ENCODE measurements at regions not wholly inside any gene's neighbourhood (a gene's known extent, or its start where the extent isn't known, plus 50 kb on each side); places are given as distances from the start of the nearest gene placed in this dataset.
"Not testable (repeated sequence)": the region's sequence is repeated elsewhere in the genome, so short reads cannot be mapped to it uniquely, and the experiment has no call there.

DNA sequence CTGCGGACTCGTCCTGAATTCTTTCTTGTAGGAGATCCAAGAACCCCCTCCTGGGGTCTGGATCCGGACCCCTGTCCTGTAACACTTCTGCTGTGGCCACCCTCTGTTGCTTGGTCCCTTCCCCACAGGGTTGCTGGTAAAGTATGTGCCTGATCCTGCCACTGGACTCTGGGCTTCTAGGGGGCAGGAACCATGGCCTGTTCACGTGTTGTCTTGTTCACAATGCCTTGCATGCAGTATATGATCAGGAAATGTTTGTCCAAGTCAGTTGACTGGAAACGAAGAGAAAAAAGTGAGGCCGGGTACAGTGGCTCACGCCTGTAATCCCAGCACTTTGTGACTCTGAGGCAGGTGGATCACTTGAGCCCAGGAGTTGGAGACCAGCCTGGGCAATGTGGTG lies 139.3 kb upstream of the ALDH1B1 start:
- no peak for DNase-seq

DNA sequence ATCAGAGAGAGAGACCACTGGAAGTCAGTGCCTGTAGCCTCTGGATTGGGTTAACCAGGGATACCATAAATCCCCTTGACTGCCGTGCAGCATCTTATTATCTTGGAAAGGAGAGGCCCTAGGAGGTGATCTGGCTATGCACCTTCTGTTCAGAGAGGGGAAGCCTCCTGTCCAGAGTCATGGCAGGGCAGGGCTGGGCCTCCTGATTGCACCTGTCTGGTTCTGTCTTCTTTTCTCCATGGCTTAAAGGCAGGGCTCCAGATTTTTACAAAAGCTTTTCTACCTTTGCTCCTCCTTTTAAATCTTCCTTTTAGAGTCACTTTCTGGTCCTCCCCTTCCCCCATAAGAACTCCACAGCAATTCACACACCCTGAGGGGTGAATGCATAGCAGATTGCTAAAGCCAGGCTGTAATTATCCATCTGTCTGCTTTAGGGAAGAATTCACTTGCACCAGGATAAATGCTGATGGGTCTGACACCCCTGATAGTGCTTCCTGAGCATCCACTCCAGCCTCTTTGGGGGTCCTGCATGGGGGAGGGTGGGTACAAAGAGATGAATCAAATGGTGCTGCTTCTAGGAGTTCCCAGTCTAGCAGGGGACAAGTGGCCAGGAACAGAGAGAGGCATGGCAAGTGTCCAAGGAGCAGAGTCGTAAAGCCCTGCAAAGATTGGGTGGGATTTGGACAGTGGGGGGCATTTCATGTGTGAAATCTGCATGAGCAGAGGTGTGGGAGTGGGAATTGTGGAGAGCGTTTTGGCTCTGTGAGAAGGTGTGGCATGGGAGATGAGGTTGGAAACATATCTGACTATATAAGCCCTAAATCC lies 141.3 kb upstream of the ALDH1B1 start:
- DNase-seq, result no peak

DNA sequence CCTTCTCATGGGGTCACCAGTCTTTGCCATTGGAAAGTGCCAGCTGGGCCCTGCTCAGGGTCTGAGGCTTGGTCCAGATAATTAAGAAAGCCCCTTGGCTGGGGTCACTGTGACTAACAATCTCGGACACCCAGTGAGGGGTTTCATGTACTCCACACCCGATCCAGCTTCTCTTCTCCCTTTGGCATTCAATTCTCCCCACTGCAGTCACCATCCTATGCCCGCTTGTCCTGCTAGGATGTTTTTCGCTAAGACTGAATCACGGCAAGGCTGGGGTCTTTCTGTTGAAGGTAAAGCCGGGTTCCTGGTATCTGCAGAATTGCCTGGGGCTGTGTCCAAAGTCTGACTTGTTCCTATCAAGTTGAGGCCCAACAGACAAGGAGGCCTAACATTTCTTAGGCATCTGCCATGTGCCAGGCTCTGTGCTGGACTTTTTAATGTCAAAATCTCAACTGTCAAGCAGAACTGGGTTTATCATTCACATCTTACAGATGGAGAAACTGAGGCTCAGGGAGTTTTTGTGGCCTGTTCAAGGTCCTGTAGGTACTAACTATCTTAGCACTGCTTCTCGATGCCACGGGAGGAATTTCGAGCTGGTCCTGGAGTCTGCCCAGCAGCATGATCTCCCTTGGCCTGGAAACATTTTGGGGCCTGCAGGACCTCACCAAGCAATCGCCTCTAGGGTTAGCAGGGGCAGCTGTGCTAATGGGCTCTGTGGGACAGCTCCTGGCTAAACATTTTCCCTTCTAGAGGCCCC lies 142.0 kb upstream of the ALDH1B1 start:
- no peak for DNase-seq

DNA sequence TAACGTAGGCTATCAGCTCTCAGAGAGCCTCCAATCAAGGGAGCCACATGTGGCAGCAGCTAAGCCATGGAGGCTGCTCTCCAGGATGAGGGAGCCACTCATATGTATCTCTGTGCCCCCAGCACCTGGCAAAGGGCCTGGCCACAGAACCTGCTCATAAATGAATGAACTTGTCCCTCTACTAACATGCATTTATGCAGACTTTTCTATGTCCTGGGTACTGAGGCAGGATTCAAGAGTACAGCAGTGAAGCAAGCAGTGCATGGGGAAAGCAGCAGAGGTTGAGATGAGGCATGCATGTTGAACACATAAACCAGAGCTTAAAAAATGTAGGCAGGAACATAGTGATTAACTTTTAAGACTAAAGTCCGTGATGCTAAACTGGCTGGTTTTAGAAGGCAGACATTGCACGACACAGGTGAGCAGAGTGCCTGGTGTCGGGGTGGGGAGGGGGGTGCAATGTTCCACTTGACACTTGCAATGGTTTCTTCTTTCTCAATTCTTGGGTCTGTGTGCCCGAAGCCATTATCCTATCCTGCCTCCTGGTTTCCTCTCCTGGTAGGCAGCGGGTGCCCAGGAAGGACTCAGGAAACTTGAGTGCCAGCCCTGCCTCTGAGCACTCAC lies 142.8 kb upstream of the ALDH1B1 start:
- no peak for DNase-seq

GRCh38 chr9:38249049-38249448 lies 143.5 kb upstream of the ALDH1B1 start:
- DNase-seq, result no peak

DNA sequence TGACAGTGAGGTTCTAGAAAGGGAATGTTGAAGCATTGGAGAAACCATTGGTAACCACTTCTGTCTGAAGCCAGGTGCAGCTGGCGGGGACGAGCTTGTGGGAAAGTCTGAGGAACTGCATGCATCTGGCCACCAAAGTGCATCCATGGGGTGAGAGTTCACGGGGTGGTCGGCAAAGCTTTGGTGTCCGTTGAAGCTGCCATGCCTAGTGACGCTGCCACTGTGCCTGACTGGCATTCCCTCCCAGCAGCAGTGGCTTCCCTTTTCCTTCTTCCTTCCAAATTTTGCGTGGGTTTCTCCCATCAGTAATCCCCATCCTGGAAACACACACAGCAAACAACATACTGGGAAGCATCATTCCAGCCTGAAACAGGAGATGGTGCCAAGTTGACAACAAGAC lies 145.7 kb upstream of the ALDH1B1 start:
- no peak for DNase-seq

- no peak for DNase-seq
Observed at GRCh38 chr9:38244971-38245370, 147.5 kb upstream of the ALDH1B1 start.

DNA sequence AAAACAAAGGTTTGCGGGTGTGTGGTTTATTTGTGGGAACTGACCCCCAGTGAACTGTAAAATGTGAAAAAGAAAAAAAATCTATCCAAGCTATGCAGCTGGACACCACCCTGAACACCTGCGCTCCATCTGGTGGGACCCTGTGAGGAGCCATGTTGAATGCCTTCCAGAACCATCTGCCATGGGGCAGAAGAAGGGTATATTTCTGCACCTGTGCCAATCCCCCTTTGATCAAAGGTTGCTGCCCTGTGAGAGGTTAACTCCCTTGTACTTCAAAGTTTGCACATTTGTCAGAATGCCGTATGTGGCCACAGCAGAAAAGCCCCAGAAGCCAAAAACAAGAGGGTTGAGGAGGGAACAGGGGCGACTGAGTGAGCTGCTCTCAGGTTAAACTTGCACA lies 148.5 kb upstream of the ALDH1B1 start:
- no peak for DNase-seq

- not testable (repeated sequence) for DNase-seq
Observed at GRCh38 chr9:38242151-38242550, 150.4 kb upstream of the ALDH1B1 start.

GRCh38 chr9:38240051-38240450 lies 152.5 kb upstream of the ALDH1B1 start:
- no peak for DNase-seq

DNA sequence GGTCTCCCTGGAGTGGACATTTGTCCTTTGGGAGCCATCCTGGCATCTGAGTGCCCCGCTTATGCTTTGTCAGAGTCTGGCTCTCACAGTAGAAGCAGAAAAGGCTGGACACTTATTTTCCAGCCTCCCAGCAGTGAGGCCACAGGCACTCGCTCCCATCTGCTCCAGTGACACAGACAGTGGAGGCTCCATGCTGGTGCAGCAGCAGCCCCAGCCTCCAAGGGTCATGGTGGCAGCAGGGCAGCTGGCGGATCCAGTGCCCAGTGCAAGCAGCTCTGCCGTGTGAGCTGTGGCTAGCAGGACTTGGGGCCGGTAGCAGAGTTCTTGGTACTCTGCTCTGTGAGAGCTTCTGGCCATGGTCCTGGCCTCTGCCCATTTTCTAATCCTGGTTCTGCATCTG lies 157.3 kb upstream of the ALDH1B1 start:
- no peak for DNase-seq

DNA sequence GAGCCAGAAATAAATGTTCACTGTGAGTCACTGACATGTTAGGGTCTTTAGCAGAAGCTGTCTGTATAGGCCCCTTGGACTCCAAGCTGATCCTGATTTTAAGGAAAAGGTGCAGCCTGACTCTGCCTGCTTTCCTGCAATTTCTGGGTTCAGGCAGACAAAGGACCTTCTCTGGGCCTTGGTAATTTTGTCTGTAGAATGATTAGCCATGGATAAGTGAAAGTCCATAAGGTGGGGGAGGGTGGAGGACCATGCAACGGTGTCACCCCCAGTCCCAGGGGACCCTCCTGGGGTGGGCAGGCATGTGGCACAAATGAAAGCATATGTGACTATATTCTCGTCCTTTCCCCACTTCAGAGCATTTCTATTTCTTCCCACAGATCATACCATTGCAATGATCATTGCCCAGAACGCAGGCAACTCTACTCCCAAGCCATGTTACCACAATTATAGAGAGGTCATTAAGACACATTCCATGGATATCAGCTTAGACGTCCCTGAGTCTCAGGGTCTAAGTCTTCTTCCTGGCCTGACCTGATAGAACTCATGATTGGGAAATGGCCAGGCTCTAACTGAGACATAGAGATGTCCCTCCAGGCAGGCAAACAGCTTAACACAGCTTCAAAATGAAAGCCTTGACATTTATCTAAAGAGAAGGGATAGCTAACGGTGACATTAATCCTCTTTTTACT lies 157.9 kb upstream of the ALDH1B1 start:
- no peak for DNase-seq

DNA sequence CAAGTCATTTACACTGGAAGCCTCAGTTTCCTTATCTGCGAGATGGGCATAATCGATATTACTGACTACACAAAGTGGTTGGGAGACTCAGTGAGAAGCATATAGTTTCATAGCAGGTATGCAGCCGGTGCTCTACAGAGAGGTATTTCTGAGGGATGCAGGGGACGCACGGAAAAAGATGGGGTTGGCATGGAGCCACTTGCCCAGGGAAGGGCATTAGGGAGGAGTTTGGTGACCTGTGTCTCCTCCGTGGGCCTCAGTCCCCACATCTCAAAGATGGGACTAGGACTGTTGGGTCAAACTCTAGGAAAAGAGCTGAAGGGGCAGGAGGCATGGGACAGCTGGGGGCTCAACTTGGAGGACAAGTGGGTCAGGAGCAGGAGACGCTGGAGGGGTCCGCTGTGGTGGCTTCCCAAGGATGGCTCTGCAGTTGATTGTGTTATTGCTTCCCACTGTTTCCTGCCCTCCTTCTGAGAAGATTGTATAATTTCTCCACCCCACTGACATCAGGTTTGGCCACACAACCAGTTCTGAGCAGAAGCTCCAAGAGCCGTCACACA lies 158.6 kb upstream of the ALDH1B1 start:
- no peak for DNase-seq

DNA sequence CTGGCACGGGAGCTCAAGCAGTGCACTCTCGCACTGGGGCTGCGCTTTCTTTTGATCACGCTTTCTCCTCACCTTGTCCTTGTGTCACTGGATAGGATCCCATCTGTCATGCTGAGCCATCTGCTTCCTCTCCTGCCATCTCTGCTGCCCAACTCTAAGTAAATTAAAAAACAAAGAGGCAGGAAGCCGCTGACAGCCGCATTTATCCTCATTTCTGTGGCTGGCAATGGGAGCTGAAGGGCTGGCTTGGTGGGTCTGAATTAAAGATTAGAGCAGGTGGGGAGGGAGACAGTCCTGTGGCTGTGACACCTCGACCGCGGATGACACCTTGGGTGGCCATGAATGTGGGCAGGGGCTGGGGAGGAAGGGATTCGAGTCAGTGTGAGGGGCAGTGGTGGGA lies 159.2 kb upstream of the ALDH1B1 start:
- peak; percentile 43 for DNase-seq

GRCh38 chr9:38232895-38233294 lies 159.6 kb upstream of the ALDH1B1 start:
- DNase-seq, result no peak

DNA sequence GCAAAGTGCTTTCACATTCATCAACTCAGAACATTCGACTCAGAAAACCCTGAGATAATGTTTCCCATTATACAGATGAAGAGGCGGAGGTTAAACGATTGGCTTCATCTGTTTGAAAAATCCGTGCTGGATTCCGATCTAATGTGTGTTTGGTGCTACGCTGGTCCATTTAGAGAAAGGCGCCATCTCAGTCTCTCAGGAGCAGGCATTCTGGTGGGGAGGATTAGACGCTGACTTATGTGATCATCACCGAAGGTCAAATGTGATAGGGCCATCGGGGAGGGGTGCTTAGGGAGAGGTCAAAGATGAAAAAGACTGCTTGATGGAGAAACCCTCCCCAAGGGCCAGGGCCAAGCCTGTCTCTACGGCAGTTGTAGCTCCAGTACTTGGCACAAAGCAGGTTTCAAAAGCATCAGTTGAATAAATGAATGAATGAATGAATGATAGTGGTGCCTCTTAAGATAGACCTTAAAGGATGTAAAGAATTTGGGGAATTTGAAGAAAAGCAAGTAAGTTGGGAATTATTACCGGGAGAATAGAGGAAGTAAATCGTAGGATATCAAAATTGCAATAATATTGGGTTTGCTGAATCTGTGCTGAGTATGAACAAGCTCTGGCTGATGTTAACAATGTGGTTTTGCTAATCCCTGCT lies 160.6 kb upstream of the SHB start:
- no peak for DNase-seq

- no peak for DNase-seq
Observed at GRCh38 chr9:38229104-38229500, 160.1 kb upstream of the SHB start.

- DNase-seq, result peak; percentile 69
Observed at GRCh38 chr9:38228331-38229103, 159.5 kb upstream of the SHB start.

DNA sequence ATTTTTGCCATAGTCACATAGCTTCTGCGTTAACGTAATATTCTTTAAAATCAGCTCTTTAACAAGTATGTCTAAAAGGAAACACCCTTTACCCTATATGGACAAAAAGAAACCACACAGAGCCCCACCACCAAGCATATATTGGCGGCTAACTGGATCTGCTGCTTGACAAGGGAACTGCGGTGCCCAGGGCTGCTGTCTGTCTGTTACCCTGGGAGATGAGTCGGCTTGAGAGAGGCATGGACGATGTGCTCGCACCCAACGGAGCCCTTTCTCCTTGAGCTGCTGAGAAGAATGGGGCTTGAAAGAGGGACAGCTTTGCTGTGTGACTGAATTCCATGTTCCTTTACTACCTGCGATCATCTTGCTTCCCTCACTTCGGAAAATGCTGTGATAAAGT lies 158.6 kb upstream of the SHB start:
- DNase-seq, result no peak

DNA sequence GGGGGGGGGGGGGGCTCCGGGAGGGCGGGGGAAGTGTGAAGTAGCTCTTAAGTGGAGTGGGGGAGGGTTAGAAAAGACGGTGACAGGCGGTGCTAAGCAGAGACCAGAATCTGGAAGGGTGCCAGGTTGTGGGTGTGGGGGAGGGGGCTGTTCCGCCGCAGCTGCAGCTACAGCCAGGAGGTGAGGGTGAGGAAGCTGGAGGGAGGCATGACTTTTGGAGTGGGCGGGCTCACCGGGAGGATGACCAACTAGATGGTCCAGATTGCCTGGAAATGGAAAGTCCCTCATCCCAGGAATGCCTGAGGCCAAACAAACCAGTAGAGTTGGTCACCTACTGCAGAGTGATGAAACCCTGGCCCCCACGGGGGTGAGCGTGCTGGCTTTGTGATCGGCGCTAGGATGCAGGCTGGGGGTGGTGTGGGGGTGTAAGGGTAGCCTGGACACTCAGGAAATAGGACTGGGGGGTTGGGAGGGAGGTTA lies 158.1 kb upstream of the SHB start:
- DNase-seq, result peak; percentile 28

- DNase-seq, result no peak
Observed at GRCh38 chr9:38226491-38226951, 157.5 kb upstream of the SHB start.
